GM23338 (cell line): ENCODE measurements at regions not wholly inside any gene's neighbourhood (a gene's known extent, or its start where the extent isn't known, plus 50 kb on each side); places are given as distances from the start of the nearest gene placed in this dataset.

Experiments
- ATAC-seq: fragments of 200-7000 bp; cut with Tn5 transposase; 3 replicates; pipeline ENCODE4 v1.9.1; 2020
- DNase-seq: peaks from one replicate; pipeline ENCODE4 v3.0.0-alpha.2; 2015; ENCODE audit warnings: low spot score
- H2AFZ ChIP-seq: fragments of 200-600 bp; sonication (generic); 2 replicates; pipeline ENCODE4 v1.8.0; 2016; ENCODE audit warnings: antibody characterized with exemption, mild to moderate bottlenecking, moderate library complexity
- H3F3A ChIP-seq: fragments of 200-600 bp; sonication (generic); replicated peaks from 2 replicates; pipeline ENCODE4 v1.8.0; 2017; ENCODE audit warnings: antibody characterized with exemption, mixed run types, low read depth
- H3K27ac ChIP-seq: fragments of 200-600 bp; sonication (generic); 2 replicates; pipeline ENCODE4 v1.6.1; 2016; ENCODE audit warnings: low read depth
- H3K27me3 ChIP-seq: fragments of 200-600 bp; sonication (generic); 2 replicates; pipeline ENCODE4 v1.8.0; 2016; ENCODE audit warnings: mild to moderate bottlenecking, mixed run types, moderate library complexity; ENCODE audit not compliant: insufficient read depth
- H3K36me3 ChIP-seq: fragments of 200-600 bp; sonication (generic); 2 replicates; pipeline ENCODE4 v1.8.0; 2016; ENCODE audit warnings: mild to moderate bottlenecking; ENCODE audit not compliant: insufficient read depth
- H3K4me1 ChIP-seq: fragments of 200-600 bp; sonication (generic); 2 replicates; pipeline ENCODE4 v1.8.0; 2016; ENCODE audit warnings: mild to moderate bottlenecking, moderate library complexity; ENCODE audit not compliant: insufficient read depth
- H3K4me2 ChIP-seq: fragments of 200-600 bp; sonication (generic); 2 replicates; pipeline ENCODE4 v1.7.1; 2017; ENCODE audit warnings: mixed run types
- H3K4me3 ChIP-seq: fragments of 200-600 bp; sonication (generic); 2 replicates; pipeline ENCODE4 v1.6.1; 2016; ENCODE audit warnings: mixed run types
- H3K79me2 ChIP-seq: fragments of 200-600 bp; sonication (generic); replicated peaks from 2 replicates; pipeline ENCODE4 v1.8.0; 2017; ENCODE audit warnings: mild to moderate bottlenecking; ENCODE audit not compliant: insufficient read depth
- H3K9me2 ChIP-seq: fragments of 200-600 bp; sonication (generic); 2 replicates; pipeline ENCODE4 v1.8.0; 2017; ENCODE audit not compliant: insufficient read depth
- H4K20me1 ChIP-seq: fragments of 200-600 bp; sonication (generic); replicated peaks from 2 replicates; pipeline ENCODE4 v1.8.0; 2017; ENCODE audit warnings: mild to moderate bottlenecking; ENCODE audit not compliant: insufficient read depth
- H3K27ac Mint-ChIP-seq: 2 replicates; pipeline ENCODE4 v1.8.0; 2020; ENCODE audit warnings: inconsistent platforms, mild to moderate bottlenecking, moderate library complexity, mixed read lengths
- H3K27me3 Mint-ChIP-seq: 3 replicates; pipeline ENCODE4 v1.8.0; 2022; ENCODE audit warnings: low read depth, mild to moderate bottlenecking, moderate library complexity, mixed read lengths, inconsistent platforms; ENCODE audit not compliant: insufficient read depth, poor library complexity
- H3K36me3 Mint-ChIP-seq: 3 replicates; pipeline ENCODE4 v1.8.0; 2021; ENCODE audit warnings: low read depth, mild to moderate bottlenecking, inconsistent platforms, moderate library complexity, mixed read lengths
- H3K4me1 Mint-ChIP-seq: 3 replicates; pipeline ENCODE4 v1.8.0; 2020; ENCODE audit warnings: mild to moderate bottlenecking, inconsistent platforms, mixed read lengths
- H3K4me3 Mint-ChIP-seq: 3 replicates; pipeline ENCODE4 v1.8.0; 2021; ENCODE audit warnings: moderate library complexity, mild to moderate bottlenecking, inconsistent platforms, mixed read lengths
- H3K9me3 Mint-ChIP-seq: 3 replicates; pipeline ENCODE4 v1.8.0; 2020; ENCODE audit warnings: moderate library complexity, mild to moderate bottlenecking, inconsistent platforms, mixed read lengths
- CREB1 ChIP-seq: fragments of 250-450 bp; sonication (Bioruptor Pico); IDR thresholded peaks from 2 replicates; pipeline ENCODE4 v1.5.0; 2020; ENCODE audit warnings: low read depth, mild to moderate bottlenecking, moderate library complexity
- CTCF ChIP-seq, 2 experiments: fragments of 200-600 bp in 1 of 2; sonication (generic) in 1 of 2; conservative IDR thresholded peaks; 2 replicates each; pipeline versions ENCODE4 v1.5.1 to v1.6.1; 2016 to 2017; ENCODE audit warnings: antibody characterized with exemption in 2 of 2, low read depth in 2 of 2, mild to moderate bottlenecking in 2 of 2, moderate library complexity in 1 of 2
- ETS1 ChIP-seq: IDR thresholded peaks from 2 replicates; pipeline ENCODE4 v1.6.1; 2016; ENCODE audit warnings: antibody characterized with exemption
- EZH2 ChIP-seq: fragments of 200-600 bp; sonication (generic); IDR thresholded peaks from one replicate; pipeline ENCODE4 v1.8.0; 2017; ENCODE audit warnings: antibody characterized with exemption, mild to moderate bottlenecking, low read depth; ENCODE audit not compliant: unreplicated experiment
- EZH2phosphoT487 ChIP-seq: fragments of 200-600 bp; sonication (generic); IDR thresholded peaks from one replicate; pipeline ENCODE4 v1.8.1; 2018; ENCODE audit warnings: antibody characterized with exemption; ENCODE audit not compliant: unreplicated experiment
- JUNB ChIP-seq: IDR thresholded peaks from one replicate; pipeline ENCODE4 v1.6.1; 2016; ENCODE audit warnings: antibody characterized with exemption; ENCODE audit not compliant: unreplicated experiment
- NANOG ChIP-seq: IDR thresholded peaks from 2 replicates; pipeline ENCODE4 v1.6.1; 2016; ENCODE audit warnings: antibody characterized with exemption, borderline replicate concordance
- POLR2AphosphoS5 ChIP-seq: IDR thresholded peaks from 2 replicates; pipeline ENCODE4 v1.6.1; 2016; ENCODE audit warnings: antibody characterized with exemption, low read depth
- REST ChIP-seq: IDR thresholded peaks from one replicate; pipeline ENCODE4 v1.6.1; 2018; ENCODE audit warnings: antibody characterized with exemption; ENCODE audit not compliant: unreplicated experiment
- STAT1 ChIP-seq: IDR thresholded peaks from one replicate; pipeline ENCODE4 v1.6.1; 2016; ENCODE audit warnings: antibody characterized with exemption; ENCODE audit not compliant: unreplicated experiment
- ZNF114 ChIP-seq: fragments of 250-450 bp; sonication (Bioruptor Pico); IDR thresholded peaks from 2 replicates; pipeline ENCODE4 v1.5.0; 2020; ENCODE audit warnings: mild to moderate bottlenecking, moderate library complexity
- ZNF331 ChIP-seq: fragments of 250-450 bp; sonication (Bioruptor Pico); IDR thresholded peaks from 2 replicates; pipeline ENCODE4 v1.5.0; 2020; ENCODE audit warnings: low read depth, mild to moderate bottlenecking, moderate library complexity
- ZNF462 ChIP-seq: fragments of 250-450 bp; sonication (Bioruptor Pico); IDR thresholded peaks from 2 replicates; pipeline ENCODE4 v1.5.0; 2020; ENCODE audit warnings: mild to moderate bottlenecking, moderate library complexity

GRCh38 chr22:27621486-27622070, 180.0 kb downstream of the MN1 start:
- Mint-ChIP-seq H3K4me3 (no peak overlapping the region), H3K36me3 (no peaks in the 10 kb centered on the region), H3K27me3 (peaks cover 4% of the 10 kb centered on the region), H3K9me3 (no peaks in the 10 kb centered on the region; the same call in 2 of the 3 replicates), H3K27ac (no peak overlapping the region), H3K4me1 (peaks cover 14% of the 10 kb centered on the region)
- Histone ChIP-seq H4K20me1 (no peaks in the 10 kb centered on the region), H3K79me2 (no peaks in the 10 kb centered on the region), H3K4me2 (no peak overlapping the region), H2AFZ (no peak overlapping the region), H3K4me1 (peaks cover 11% of the 10 kb centered on the region; the same call in 1 of the 2 replicates), H3K27ac (no peak overlapping the region), H3F3A (no peaks in the 10 kb centered on the region), H3K4me3 (no peak overlapping the region), H3K36me3 (no peaks in the 10 kb centered on the region), H3K27me3 (no peaks in the 10 kb centered on the region), H3K9me2 (no peaks in the 10 kb centered on the region)
- no peak for DNase-seq
- TF ChIP-seq JUNB (no peak), REST (no peak), POLR2AphosphoS5 (no peak), EZH2 (no peak), NANOG (no peak), CREB1 (CRISPR knock-in tag) (no peak), ZNF114 (CRISPR knock-in tag) (no peak), ZNF462 (no peak), ETS1 (no peak), CTCF (conservative IDR thresholded peaks at IDR 0.05; ENCODE audit: low read depth in 2 of 2) (no peak), STAT1 (no peak), EZH2phosphoT487 (no peak), ZNF331 (CRISPR knock-in tag) (no peak)
- ATAC-seq = no peak
